Activated gamma-delta T cell treated with Interleukin-2 at 50 U/mL for 16 hours (primary cell): ENCODE measurements at regions not wholly inside any gene's neighbourhood (a gene's known extent, or its start where the extent isn't known, plus 50 kb on each side); places are given as distances from the start of the nearest gene placed in this dataset.
"Not testable (repeated sequence)": the region's sequence is repeated elsewhere in the genome, so short reads cannot be mapped to it uniquely, and the experiment has no call there.

Experiments
- DNase-seq: peaks from one replicate; pipeline ENCODE4 v3.0.0-alpha.2; 2020

GRCh38 chr14:105884192-105884807, 357.9 kb downstream of the TMEM121 start:
- not testable (repeated sequence) for DNase-seq

- peak; percentile 2 for DNase-seq
Observed at GRCh38 chr14:105884808-105885281, 358.5 kb downstream of the TMEM121 start.

- DNase-seq, result peak; percentile 2
Observed at GRCh38 chr14:105885561-105886320, 359.4 kb downstream of the TMEM121 start.

GRCh38 chr14:105886791-105887191, 360.4 kb downstream of the TMEM121 start:
- DNase-seq, result not testable (repeated sequence)

- DNase-seq, result no peak
Observed at GRCh38 chr14:105887692-105888091, 361.3 kb downstream of the TMEM121 start.

- DNase-seq, result no peak
Observed at GRCh38 chr14:105888151-105888550, 361.8 kb downstream of the TMEM121 start.

GRCh38 chr14:105888784-105889665, 362.6 kb downstream of the TMEM121 start:
- DNase-seq, result no peak

- DNase-seq, result no peak
Observed at GRCh38 chr14:105889666-105890473, 363.5 kb downstream of the TMEM121 start.

GRCh38 chr14:105890474-105891220, 364.3 kb downstream of the TMEM121 start:
- no peak for DNase-seq

- no peak for DNase-seq
Observed at GRCh38 chr14:105891221-105891602, 364.8 kb downstream of the TMEM121 start.

GRCh38 chr14:105891631-105892452, 365.5 kb downstream of the TMEM121 start:
- no peak for DNase-seq

- not testable (repeated sequence) for DNase-seq
Observed at GRCh38 chr14:105892453-105893441, 366.4 kb downstream of the TMEM121 start.

- DNase-seq, result not testable (repeated sequence)
Observed at GRCh38 chr14:105893686-105894085, 367.3 kb downstream of the TMEM121 start.

GRCh38 chr14:105894125-105894977, 368.0 kb downstream of the TMEM121 start:
- no peak for DNase-seq

- no peak for DNase-seq
Observed at GRCh38 chr14:105894978-105895881, 368.8 kb downstream of the TMEM121 start.

GRCh38 chr14:105896206-105896605, 369.8 kb downstream of the TMEM121 start:
- not testable (repeated sequence) for DNase-seq
